H9 (cell line): ENCODE measurements at regions not wholly inside any gene's neighbourhood (a gene's known extent, or its start where the extent isn't known, plus 50 kb on each side); places are given as distances from the start of the nearest gene placed in this dataset.

Source experiments
- DNase-seq: peaks from one replicate; pipeline ENCODE4 v3.0.0-alpha.2; 2017
- H2AFZ ChIP-seq: one replicate; pipeline ENCODE4 v1.6.1; 2013; ENCODE audit warnings: mild to moderate bottlenecking, low read length, control low read depth, moderate library complexity
- H2AK5ac ChIP-seq: 2 replicates; pipeline ENCODE4 v1.6.1; 2013; ENCODE audit warnings: low read length, control low read depth, mixed read lengths; ENCODE audit not compliant: insufficient read length
- H2BK120ac ChIP-seq: one replicate; pipeline ENCODE4 v1.6.1; 2013; ENCODE audit warnings: low read depth, mild to moderate bottlenecking, low read length, control low read depth, inconsistent platforms; ENCODE audit not compliant: poor library complexity, severe bottlenecking
- H2BK12ac ChIP-seq: 2 replicates; pipeline ENCODE4 v1.6.1; 2013; ENCODE audit warnings: low read length, control low read depth, mixed read lengths, low read depth; ENCODE audit not compliant: insufficient read length
- H2BK15ac ChIP-seq: 2 replicates; pipeline ENCODE4 v1.6.1; 2013; ENCODE audit warnings: low read depth, low read length, control low read depth
- H2BK20ac ChIP-seq: one replicate; pipeline ENCODE4 v1.6.1; 2013; ENCODE audit warnings: low read depth, mild to moderate bottlenecking, low read length, control low read depth, inconsistent platforms; ENCODE audit not compliant: poor library complexity, severe bottlenecking
- H2BK5ac ChIP-seq: 2 replicates; pipeline ENCODE4 v1.6.1; 2013; ENCODE audit warnings: low read length, control low read depth, mixed read lengths; ENCODE audit not compliant: insufficient read length
- H3K14ac ChIP-seq: 2 replicates; pipeline ENCODE4 v1.6.1; 2013; ENCODE audit warnings: low read length, control low read depth; ENCODE audit not compliant: insufficient read depth
- H3K18ac ChIP-seq: 2 replicates; pipeline ENCODE4 v1.6.1; 2013; ENCODE audit warnings: low read depth, mild to moderate bottlenecking, mixed read lengths, low read length, control low read depth; ENCODE audit not compliant: insufficient read length
- H3K23ac ChIP-seq: 2 replicates; pipeline ENCODE4 v1.6.1; 2013; ENCODE audit warnings: low read length, control low read depth, mixed read lengths, low read depth; ENCODE audit not compliant: insufficient read length
- H3K23me2 ChIP-seq: 2 replicates; pipeline ENCODE4 v1.6.1; 2013; ENCODE audit warnings: low read depth, mild to moderate bottlenecking, mixed read lengths, low read length, control low read depth; ENCODE audit not compliant: insufficient read length, poor library complexity, severe bottlenecking
- H3K27ac ChIP-seq: 2 replicates; pipeline ENCODE4 v1.5.1; 2013; ENCODE audit warnings: low read length, control low read depth, mixed read lengths, low read depth; ENCODE audit not compliant: insufficient read length
- H3K27me3 ChIP-seq: 2 replicates; pipeline ENCODE4 v1.6.1; 2013; ENCODE audit warnings: low read length, control low read depth, inconsistent platforms; ENCODE audit not compliant: insufficient read depth
- H3K4ac ChIP-seq: 2 replicates; pipeline ENCODE4 v1.6.1; 2013; ENCODE audit warnings: low read depth, mild to moderate bottlenecking, control low read depth, inconsistent platforms, low read length, moderate library complexity
- H3K4me1 ChIP-seq: 2 replicates; pipeline ENCODE4 v1.6.1; 2013; ENCODE audit warnings: low read length, control low read depth, inconsistent platforms; ENCODE audit not compliant: insufficient read depth
- H3K4me2 ChIP-seq: 2 replicates; pipeline ENCODE4 v1.6.1; 2013; ENCODE audit warnings: low read length, control low read depth, mixed read lengths; ENCODE audit not compliant: insufficient read length, insufficient read depth
- H3K56ac ChIP-seq: 2 replicates; pipeline ENCODE4 v1.6.1; 2013; ENCODE audit warnings: low read depth, mild to moderate bottlenecking, mixed read lengths, low read length, control low read depth; ENCODE audit not compliant: insufficient read length
- H3K79me1 ChIP-seq: 2 replicates; pipeline ENCODE4 v1.6.1; 2013; ENCODE audit warnings: low read depth, mild to moderate bottlenecking, moderate library complexity, low read length, control low read depth, inconsistent platforms; ENCODE audit not compliant: insufficient read depth, poor library complexity, severe bottlenecking
- H3K79me2 ChIP-seq: 2 replicates; pipeline ENCODE4 v1.6.1; 2013; ENCODE audit warnings: low read length, control low read depth, inconsistent platforms; ENCODE audit not compliant: insufficient read depth
- H3K9ac ChIP-seq: 2 replicates; pipeline ENCODE4 v1.6.1; 2013; ENCODE audit warnings: low read length, control low read depth, mixed read lengths; ENCODE audit not compliant: insufficient read length; ENCODE audit errors: extremely low read depth
- H3K9me3 ChIP-seq: one replicate; pipeline ENCODE4 v1.6.1; 2013; ENCODE audit warnings: low read depth, low read length, inconsistent platforms; ENCODE audit not compliant: control insufficient read depth
- H3T11ph ChIP-seq: one replicate; pipeline ENCODE4 v1.6.1; 2013; ENCODE audit warnings: mild to moderate bottlenecking, low read length, control low read depth, inconsistent platforms
- H4K20me1 ChIP-seq: one replicate; pipeline ENCODE4 v1.6.1; 2013; ENCODE audit not compliant: control insufficient read depth, insufficient read length, insufficient read depth
- H4K5ac ChIP-seq: 2 replicates; pipeline ENCODE4 v1.6.1; 2013; ENCODE audit warnings: low read depth, mild to moderate bottlenecking, mixed read lengths, low read length, control low read depth; ENCODE audit not compliant: insufficient read length
- H4K8ac ChIP-seq: replicated peaks from 2 replicates; pipeline ENCODE4 v1.6.1; 2013; ENCODE audit warnings: low read length, control low read depth, mixed read lengths, low read depth; ENCODE audit not compliant: insufficient read length
- H4K91ac ChIP-seq: 2 replicates; pipeline ENCODE4 v1.6.1; 2013; ENCODE audit warnings: low read depth, mild to moderate bottlenecking, moderate library complexity, mixed read lengths, low read length, control low read depth; ENCODE audit not compliant: insufficient read length
- H3K27ac Mint-ChIP-seq, 3 experiments: 2 replicates in 2 of 3; 3 replicates in 1 of 3; pipeline ENCODE4 v1.8.0; 2020 to 2021; ENCODE audit warnings: mixed read lengths in 3 of 3, mild to moderate bottlenecking in 1 of 3, moderate library complexity in 1 of 3
- H3K27me3 Mint-ChIP-seq: 2 replicates; pipeline ENCODE4 v1.8.0; 2021; ENCODE audit warnings: low read depth, mild to moderate bottlenecking, moderate library complexity, mixed read lengths
- H3K36me3 Mint-ChIP-seq, 3 experiments: 2 replicates in 2 of 3; 3 replicates in 1 of 3; pipeline ENCODE4 v1.8.0; 2020 to 2021; ENCODE audit warnings: low read depth in 3 of 3, mixed read lengths in 3 of 3; ENCODE audit not compliant: insufficient read depth in 1 of 3
- H3K4me1 Mint-ChIP-seq, 2 experiments: 2 replicates each; pipeline ENCODE4 v1.8.0; 2020; ENCODE audit warnings: mixed read lengths in 2 of 2
- H3K4me3 Mint-ChIP-seq, 2 experiments: 2 replicates in 1 of 2; 3 replicates in 1 of 2; pipeline ENCODE4 v1.8.0; 2020 to 2021; ENCODE audit warnings: mild to moderate bottlenecking in 2 of 2, mixed read lengths in 2 of 2, moderate library complexity in 1 of 2
- H3K9me3 Mint-ChIP-seq, 2 experiments: 2 replicates in 1 of 2; 3 replicates in 1 of 2; pipeline ENCODE4 v1.8.0; 2020; ENCODE audit warnings: mild to moderate bottlenecking in 2 of 2, mixed read lengths in 2 of 2, moderate library complexity in 1 of 2
- WGBS: extraction: QIAGEN DNeasy Blood & Tissue Kit; methylation state at CpG from one replicate; pipeline ENCODE4 v1.1.7; 2013; ENCODE audit warnings: missing lambda C conversion rate, low lambda C conversion rate, mixed read lengths; ENCODE audit not compliant: insufficient read length; ENCODE audit errors: extremely low coverage; 5-methylcytosine and 5-hydroxymethylcytosine counted together
- TF ChIP-seq, protein P1 (sequence below): fragments of 200-600 bp; sonication (generic); conservative IDR thresholded peaks from 3 replicates; pipeline ENCODE4 v1.8.0; 2021; ENCODE audit warnings: antibody characterized with exemption, mild to moderate bottlenecking

GRCh38 chr7:49639068-49639593, 134.3 kb upstream of the VWC2 start:
- no peaks in the 10 kb centered on the region for H3K79me2 ChIP-seq
- no peak overlapping the region for H4K91ac ChIP-seq
- H3K9ac ChIP-seq, result no peak overlapping the region
- no peak overlapping the region for H4K5ac ChIP-seq
- H3K4ac ChIP-seq, result no peak overlapping the region
- no peaks in the 10 kb centered on the region for H3K9me3 Mint-ChIP-seq
- H3K27me3 ChIP-seq, result no peaks in the 10 kb centered on the region
- TF ChIP-seq, protein P1, sequence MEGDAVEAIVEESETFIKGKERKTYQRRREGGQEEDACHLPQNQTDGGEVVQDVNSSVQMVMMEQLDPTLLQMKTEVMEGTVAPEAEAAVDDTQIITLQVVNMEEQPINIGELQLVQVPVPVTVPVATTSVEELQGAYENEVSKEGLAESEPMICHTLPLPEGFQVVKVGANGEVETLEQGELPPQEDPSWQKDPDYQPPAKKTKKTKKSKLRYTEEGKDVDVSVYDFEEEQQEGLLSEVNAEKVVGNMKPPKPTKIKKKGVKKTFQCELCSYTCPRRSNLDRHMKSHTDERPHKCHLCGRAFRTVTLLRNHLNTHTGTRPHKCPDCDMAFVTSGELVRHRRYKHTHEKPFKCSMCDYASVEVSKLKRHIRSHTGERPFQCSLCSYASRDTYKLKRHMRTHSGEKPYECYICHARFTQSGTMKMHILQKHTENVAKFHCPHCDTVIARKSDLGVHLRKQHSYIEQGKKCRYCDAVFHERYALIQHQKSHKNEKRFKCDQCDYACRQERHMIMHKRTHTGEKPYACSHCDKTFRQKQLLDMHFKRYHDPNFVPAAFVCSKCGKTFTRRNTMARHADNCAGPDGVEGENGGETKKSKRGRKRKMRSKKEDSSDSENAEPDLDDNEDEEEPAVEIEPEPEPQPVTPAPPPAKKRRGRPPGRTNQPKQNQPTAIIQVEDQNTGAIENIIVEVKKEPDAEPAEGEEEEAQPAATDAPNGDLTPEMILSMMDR, result no peak
- H2AFZ ChIP-seq, result no peak overlapping the region
- H2BK15ac ChIP-seq, result no peak overlapping the region
- H3K23me2 ChIP-seq, result no peaks in the 10 kb centered on the region
- H3K4me3 Mint-ChIP-seq, result no peak overlapping the region
- no peak overlapping the region for H3K18ac ChIP-seq
- no peaks in the 10 kb centered on the region for H3K4me1 ChIP-seq
- H3K27ac Mint-ChIP-seq, result no peak overlapping the region
- H3K4me1 Mint-ChIP-seq, result peaks cover 1% of the 10 kb centered on the region in 2 experiments
- no peak overlapping the region for H3K14ac ChIP-seq
- H3K27me3 Mint-ChIP-seq, result no peaks in the 10 kb centered on the region
- no peak overlapping the region for H4K8ac ChIP-seq
- no peak overlapping the region for H3T11ph ChIP-seq
- no peak overlapping the region for H2BK12ac ChIP-seq
- H2BK20ac ChIP-seq, result no peak overlapping the region
- WGBS, result no CpG with 5 or more reads among the region's 1 CpG
- no peak overlapping the region for H3K23ac ChIP-seq
- H3K27ac ChIP-seq, result no peak overlapping the region
- H3K9me3 ChIP-seq, result no peaks in the 10 kb centered on the region
- no peaks in the 10 kb centered on the region for H4K20me1 ChIP-seq
- no peaks in the 10 kb centered on the region for H3K79me1 ChIP-seq
- no peak overlapping the region for H3K56ac ChIP-seq
- no peaks in the 10 kb centered on the region for H3K36me3 Mint-ChIP-seq
- no peak overlapping the region for H2AK5ac ChIP-seq
- H3K4me2 ChIP-seq, result no peak overlapping the region
- H2BK120ac ChIP-seq, result no peak overlapping the region
- no peak overlapping the region for H2BK5ac ChIP-seq
- DNase-seq, result no peak
